H54 (cell line): ENCODE measurements at regions not wholly inside any gene's neighbourhood (a gene's known extent, or its start where the extent isn't known, plus 50 kb on each side); places are given as distances from the start of the nearest gene placed in this dataset.

Experiments used
- DNase-seq: peaks from one replicate; pipeline ENCODE4 v3.0.0; 2011; ENCODE audit warnings: low spot score, mixed read lengths; ENCODE audit not compliant: insufficient read length
- FAIRE-seq: peaks from 3 replicates; lab custom pipeline; 2011; peaks lifted over from hg19 to GRCh38; lab: Jason Lieb, UNC
- POLR2A ChIP-seq: IDR thresholded peaks from 2 replicates; pipeline ENCODE4 v1.6.1; 2011; ENCODE audit warnings: low read depth, mild to moderate bottlenecking, low read length

DNA sequence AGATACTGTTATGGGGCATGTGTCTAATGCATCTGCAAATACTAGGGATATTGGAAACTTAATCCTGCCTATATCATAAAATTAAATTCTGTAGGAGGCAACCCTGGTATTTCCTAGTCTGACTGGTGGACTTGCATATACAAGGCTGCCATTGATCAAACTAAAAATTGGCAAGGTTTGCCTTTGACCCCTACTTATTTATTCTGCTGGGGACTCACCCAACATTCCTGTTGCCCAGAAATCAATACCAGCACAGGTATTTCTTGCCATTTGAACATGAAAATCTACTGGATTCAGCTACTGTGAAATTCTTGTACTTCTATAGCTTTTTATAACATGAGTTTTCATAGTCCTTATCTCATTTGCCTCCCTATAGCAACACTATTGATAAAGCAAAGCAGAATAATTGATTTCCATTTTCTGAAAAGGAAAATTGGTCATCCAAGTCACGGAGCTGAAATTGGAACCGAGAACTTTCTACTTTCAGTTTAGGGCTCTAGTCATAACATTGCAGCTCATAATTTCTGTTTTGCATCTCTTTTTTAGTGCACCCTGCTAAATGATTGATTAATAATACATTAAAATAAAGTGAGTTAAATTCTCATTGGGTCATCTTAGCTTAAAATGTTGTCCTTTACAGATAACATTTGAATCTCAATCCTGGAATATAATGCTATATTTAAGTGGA, 365.2 kb downstream of the MFSD1 start:
- DNase-seq = no peak
- TF ChIP-seq POLR2A = no peak
- FAIRE-seq = no peak

DNA sequence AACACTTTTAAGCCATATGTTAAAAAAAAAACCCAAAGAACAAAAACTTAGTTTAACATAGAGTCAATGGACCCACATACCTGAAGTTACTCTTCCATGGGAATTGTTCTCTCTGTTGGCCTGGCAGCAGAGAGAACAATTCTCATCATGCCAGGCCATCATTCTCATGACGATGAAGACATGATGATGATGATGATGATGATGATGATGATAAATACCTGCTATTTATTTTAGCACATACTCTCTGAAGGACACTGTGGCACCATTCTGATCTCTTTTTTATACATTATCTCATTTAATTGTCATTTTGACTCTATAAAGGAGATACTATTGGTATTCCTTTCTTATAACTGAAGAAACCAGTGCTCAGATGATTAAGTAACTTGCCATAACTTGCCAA, 366.9 kb downstream of the MFSD1 start:
- DNase-seq (no peak), FAIRE-seq (no peak)
- TF ChIP-seq POLR2A = no peak

DNA sequence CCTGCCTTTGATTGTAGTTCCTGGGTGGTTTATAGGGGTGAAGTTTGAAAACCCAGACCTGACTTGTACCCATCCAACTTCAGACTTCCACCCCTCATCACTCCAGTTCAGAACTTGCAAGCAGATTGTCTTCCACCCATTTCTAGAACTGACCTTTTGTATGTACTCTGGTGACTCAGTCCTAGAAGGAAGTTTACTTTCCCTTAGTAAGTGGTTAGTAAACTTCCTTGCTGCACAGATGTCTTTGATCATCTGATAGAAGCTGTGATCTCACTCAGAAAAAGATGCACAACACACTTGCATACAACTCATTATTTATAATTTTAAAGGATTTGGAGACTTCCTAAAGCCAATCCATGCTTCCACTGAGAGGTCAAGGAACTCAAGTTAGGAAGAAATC, 368.0 kb downstream of the MFSD1 start:
- FAIRE-seq = peak; percentile 99
- no peak for DNase-seq
- no peak for TF ChIP-seq POLR2A

DNA sequence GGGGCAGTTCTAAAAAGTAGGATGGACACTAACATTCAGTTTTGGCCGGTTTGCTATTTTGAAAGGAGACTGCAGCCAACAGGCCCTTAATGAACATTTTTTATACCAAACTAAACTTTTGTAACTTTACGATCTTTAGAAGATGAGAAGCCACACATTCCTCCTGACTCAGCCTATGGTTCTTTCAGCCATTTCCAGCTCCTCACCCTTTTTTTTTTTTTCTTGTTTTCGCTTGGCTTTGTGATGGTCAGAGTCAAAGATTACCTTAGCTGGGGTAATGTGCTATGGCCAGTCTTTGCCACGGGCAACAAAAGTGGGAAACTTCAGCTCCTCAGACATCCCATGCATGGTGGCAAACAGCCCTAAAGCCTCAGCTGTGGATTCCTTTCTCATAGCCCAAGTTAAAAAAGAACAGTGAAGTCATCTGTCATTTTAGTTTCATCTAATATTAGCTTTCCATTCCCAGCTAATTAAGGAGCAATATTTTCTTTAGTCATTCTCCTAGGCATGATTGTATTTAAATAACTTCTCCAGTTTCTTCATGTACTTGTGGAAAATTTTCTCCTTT, 368.7 kb downstream of the MFSD1 start:
- FAIRE-seq (peak; percentile 45), DNase-seq (no peak)
- no peak for TF ChIP-seq POLR2A

DNA sequence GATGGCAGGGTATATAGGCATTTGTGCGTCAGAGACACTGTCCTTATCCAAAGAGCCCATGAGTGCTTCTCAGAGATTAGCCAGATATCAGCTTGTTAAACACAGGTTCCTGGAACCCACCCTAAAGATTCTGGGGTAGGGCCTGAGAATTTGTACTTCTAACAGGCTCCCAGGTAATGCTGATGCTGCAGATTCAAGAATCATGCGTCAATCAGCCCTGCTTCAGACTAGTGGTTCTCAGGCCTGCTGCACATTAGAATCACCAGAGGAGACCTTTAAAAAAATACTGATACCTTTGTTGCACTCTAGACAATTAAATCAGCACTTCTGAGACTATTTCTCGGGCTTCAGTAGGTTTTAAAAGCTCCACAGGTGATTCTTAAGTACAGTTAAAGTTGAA, 369.5 kb downstream of the MFSD1 start:
- no peak for FAIRE-seq
- TF ChIP-seq POLR2A = no peak

DNA sequence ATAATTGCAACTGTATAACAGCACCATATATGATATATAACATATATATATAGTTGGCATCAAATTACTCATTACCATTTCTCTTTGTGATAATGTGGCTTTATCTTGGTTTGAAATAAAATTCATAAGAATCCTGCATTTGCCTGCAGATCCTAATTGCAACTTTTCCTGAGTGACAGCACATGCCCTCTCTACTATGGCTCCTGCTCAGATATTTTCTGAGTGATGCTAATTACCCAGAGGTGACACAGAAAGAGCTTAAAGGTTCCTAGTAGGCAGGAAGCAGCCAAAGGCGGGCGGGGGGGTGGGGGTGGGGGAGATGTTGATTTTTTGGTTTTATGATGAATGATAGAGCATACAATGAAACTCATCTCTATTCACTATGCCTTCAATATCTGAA, 370.6 kb downstream of the MFSD1 start:
- no peak for FAIRE-seq
- no peak for TF ChIP-seq POLR2A
- no peak for DNase-seq

More for the DNA sequence above, 369.5 kb downstream of the MFSD1 start:
- DNase-seq = no peak

DNA sequence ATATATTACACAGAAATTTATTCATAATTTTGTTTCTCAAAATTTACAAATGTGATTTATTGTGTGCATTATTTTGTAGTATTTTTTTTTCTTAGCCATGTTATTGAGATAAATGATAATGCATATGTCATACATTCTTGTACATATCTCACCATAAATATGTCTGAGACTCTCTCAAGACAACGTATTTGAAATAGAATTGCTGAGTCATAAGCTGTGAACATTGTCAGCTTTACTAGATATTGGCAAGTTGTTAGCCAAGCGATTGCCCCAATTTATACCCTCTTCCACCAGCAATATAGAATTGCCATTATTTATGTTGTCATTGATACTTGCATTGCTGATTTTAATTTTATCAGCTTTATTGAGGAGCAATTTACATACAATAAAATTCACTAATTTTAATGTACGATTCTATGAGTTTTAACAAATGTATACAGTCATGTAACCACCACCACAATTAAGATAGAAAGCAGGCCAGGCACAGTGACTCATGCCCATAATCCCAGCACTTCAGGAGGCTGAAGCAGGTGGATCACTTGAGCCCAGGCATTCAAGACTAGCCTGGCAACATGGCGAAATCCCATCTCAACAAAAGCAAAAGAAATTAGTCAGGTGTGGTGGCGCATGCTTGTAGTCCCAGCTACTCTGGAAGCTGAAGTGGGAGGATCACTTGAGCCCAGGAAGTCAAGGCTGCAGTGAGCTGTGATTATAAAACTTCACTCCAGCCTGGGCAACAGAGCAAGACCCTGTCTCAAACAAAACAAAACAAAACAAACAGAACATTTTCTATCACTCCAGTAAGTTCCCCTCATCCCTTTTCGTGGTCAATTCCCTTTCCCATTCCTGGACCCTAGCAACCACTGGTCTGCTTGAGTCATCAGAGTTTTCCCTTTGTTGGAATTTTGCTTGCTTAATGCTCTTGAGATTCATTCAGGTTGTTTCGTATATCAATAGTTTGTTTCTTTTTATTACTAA, 373.1 kb downstream of the MFSD1 start:
- peak; percentile 93 for FAIRE-seq
- no peak for TF ChIP-seq POLR2A
- DNase-seq = no peak

DNA sequence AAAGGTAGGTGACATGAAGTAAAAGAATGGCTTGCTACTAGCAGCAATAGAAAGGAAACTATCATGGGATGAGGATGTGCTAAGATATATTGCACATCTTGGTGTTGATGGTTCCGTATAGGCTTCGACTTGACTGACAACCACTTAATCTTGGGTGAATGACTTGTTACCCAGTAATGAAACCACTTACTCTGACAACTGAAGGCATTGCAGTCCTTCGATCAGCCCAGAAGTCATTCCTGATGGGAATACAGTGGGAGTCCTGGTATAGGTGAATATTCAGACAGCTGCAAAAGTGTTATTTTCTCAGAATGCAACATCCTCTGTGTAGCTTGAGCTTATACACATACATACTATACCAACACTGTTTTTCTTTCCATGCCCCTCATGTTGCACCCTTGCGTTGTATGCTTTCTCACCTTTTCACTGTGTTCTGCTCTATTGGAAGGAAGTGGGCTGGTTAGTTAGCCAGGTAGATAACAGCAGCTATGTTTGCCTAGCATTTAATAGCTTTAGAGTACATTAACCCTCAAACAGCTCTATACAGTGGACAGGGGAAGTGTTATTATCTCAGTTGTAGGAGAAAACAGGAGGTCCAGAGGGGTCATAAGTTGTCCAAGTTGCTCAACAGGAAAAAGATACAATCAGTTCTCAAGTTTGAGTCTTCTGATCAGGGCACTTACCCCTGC, 376.5 kb downstream of the MFSD1 start:
- DNase-seq (no peak), FAIRE-seq (no peak)
- no peak for TF ChIP-seq POLR2A

DNA sequence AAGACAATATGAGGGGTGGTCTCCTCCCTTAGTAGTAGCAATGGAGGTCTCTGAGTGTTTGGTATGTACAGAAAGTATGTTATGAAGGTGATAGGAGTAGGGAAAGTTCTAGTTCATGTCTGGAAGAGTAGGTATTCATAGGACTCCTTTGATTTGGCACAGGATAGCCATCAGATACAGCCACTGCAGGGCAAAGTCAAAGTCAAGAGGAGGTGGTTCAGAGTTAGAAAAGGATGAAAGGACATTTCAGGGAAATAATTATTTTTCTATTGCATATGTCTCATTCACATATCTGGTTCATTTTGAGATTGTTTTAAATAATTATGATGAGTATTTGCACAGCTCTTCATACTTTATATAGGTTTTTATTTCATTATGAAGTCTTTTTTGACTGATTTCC, 381.1 kb downstream of the MFSD1 start:
- no peak for TF ChIP-seq POLR2A
- FAIRE-seq (no peak), DNase-seq (no peak)

DNA sequence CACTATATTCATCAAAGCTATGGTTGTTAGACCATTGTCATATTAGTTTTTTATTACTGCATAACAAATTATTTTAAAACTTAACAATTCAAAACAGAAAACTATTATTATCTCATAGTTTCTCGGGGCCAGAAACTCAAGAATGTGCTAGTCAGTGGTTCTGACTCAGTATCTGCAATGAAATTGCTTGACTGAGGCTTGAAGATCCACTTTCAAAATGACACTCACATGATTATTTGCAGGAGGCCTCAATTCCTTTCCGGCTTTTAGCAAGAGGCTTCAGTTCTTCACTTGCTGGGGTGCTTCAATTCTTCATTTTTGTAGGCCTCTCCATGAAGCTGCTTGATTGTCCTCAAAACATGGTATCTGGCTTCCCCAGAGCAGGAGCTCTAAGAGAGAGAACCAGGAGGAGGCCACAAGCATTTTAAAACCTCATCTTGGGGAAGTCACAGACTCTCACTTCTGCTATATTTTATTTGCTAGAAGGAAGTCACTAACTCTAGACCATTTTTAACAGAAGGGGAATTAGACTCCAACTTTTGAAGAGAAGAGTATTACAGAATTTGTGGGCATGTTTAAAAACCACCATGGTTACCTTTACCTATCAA, 383.7 kb downstream of the MFSD1 start:
- DNase-seq (no peak), FAIRE-seq (no peak)
- TF ChIP-seq POLR2A = no peak

DNA sequence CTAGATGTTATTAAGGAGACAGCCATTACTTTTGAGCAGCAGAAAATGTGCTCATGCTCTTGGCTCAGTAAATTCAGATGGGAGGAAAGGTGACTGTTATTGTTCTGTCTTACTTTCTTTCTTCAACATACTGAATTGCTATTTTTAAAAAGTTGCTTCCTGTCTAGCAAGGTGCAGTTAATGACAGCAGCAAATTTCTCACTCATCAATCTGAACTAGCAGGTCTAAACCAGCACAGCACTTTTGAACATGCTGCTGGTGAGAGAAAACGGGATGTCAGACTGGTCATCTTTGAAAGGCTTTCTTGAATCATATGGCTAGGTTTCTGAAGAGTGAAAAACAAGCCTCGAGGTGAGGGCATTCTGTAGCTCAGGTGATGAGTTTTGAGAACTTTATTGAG, 384.7 kb downstream of the MFSD1 start:
- FAIRE-seq = no peak
- DNase-seq = no peak
- TF ChIP-seq POLR2A = no peak

DNA sequence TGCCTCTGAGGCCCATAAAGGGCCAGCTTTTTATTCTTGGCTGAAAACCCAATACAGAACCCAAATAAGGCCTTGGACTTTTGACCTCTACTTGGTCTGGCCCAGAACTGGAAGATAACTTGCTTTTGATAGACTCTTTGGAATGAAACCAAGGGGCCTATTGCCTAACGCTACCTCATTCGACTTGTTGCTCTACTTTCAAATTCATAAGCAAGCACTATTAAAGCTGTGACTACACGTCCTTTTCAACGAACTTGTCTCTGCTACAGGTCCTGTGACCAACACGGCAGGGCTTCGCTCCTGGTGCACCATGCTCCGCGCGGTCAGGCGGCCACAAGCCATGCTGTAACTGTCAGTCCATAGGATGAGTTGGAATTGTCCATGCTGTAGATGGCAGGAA, 385.4 kb downstream of the MFSD1 start:
- no peak for DNase-seq
- no peak for FAIRE-seq
- no peak for TF ChIP-seq POLR2A

DNA sequence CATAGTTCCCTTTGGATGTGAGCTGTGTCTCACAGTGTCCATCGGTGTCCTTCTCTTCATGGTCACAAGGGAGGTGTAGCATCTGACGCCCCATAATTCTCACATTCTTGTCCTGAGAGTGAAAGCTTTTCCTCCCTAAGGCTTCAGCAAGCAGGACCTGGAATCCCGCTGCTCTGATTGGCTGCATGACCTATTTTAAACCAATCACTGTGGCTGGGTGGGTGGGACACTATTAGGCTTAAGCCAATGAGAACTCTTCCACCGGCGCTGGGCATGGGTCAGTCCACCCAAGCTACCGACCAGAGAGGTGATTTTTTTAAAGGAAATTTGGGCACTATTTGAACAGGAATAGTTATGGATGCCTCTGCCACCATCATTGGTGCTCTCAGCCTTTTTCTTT, 385.9 kb downstream of the MFSD1 start:
- DNase-seq (no peak), FAIRE-seq (no peak)
- TF ChIP-seq POLR2A = no peak

DNA sequence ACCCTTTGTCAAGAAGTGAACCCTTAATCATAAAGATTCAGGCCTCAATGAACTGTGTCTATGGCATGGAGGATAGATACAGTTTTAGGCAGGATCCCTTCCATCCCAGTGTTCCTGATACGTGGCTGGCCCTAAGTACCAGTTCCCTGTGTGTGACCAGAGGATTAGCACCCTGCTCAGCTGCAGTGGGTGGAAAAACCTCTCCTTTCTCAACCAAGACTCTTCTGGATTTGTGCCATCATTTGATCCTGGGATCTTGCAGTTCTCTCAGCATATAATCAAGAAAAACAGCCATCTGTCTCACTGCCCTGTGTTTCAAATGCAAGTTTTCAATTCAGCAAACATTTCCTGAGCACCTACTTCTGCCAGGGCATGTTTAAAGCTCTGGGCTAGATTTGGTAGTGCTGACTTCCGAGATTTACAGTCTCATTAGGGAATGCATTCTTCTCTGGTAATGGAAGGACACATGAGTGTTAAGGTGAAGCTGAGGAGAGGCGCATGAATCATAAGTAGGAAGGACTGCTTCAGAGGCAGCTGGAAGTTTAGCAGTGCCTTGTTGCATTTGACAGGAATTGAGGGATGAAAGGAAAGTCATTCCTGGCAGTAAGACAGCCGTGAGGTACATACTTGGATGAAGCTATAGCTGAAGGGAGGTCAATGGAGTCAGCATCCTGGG, 388.3 kb downstream of the MFSD1 start:
- FAIRE-seq (peak; percentile 73), DNase-seq (peak; percentile 22)
- TF ChIP-seq POLR2A = no peak
